GM10266 (cell line): ENCODE measurements at regions not wholly inside any gene's neighbourhood (a gene's known extent, or its start where the extent isn't known, plus 50 kb on each side); places are given as distances from the start of the nearest gene placed in this dataset.

Experiments
- DNase-seq: peaks from one replicate; pipeline ENCODE4 v3.0.0; 2012; ENCODE audit errors: extremely low spot score
- TF ChIP-seq, protein P1 (sequence below): IDR thresholded peaks from 2 replicates; pipeline ENCODE4 v1.5.1; 2012; ENCODE audit warnings: mild to moderate bottlenecking, low read depth; ENCODE audit not compliant: control insufficient read depth, insufficient read depth; ENCODE audit errors: missing control alignments

DNA sequence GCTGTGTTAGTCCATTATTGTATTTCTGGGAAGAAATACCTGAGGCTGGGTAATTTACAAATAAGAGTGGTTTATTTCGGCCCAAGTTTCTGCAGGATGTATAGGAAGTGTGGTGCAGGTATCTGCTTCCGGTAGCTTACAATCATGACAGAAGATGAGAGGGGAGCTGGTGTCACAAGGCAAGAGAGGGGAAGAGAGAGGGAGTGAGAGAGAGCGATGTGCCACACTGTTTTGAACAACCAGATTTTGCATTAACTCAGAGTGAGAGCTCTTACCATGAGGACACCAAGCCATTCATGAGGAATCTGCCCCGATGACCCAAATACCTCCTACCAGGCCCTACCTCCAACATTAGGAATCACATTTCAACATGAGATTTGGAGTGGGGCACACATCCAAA is 627.6 kb upstream of the FRG1 start:
- no peak for DNase-seq
- TF ChIP-seq, protein P1, sequence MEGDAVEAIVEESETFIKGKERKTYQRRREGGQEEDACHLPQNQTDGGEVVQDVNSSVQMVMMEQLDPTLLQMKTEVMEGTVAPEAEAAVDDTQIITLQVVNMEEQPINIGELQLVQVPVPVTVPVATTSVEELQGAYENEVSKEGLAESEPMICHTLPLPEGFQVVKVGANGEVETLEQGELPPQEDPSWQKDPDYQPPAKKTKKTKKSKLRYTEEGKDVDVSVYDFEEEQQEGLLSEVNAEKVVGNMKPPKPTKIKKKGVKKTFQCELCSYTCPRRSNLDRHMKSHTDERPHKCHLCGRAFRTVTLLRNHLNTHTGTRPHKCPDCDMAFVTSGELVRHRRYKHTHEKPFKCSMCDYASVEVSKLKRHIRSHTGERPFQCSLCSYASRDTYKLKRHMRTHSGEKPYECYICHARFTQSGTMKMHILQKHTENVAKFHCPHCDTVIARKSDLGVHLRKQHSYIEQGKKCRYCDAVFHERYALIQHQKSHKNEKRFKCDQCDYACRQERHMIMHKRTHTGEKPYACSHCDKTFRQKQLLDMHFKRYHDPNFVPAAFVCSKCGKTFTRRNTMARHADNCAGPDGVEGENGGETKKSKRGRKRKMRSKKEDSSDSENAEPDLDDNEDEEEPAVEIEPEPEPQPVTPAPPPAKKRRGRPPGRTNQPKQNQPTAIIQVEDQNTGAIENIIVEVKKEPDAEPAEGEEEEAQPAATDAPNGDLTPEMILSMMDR, result no peak

GRCh38 chr4:189313861-189314513 is 626.7 kb upstream of the FRG1 start:
- DNase-seq, result no peak
- TF ChIP-seq, protein P1, result no peak

DNA sequence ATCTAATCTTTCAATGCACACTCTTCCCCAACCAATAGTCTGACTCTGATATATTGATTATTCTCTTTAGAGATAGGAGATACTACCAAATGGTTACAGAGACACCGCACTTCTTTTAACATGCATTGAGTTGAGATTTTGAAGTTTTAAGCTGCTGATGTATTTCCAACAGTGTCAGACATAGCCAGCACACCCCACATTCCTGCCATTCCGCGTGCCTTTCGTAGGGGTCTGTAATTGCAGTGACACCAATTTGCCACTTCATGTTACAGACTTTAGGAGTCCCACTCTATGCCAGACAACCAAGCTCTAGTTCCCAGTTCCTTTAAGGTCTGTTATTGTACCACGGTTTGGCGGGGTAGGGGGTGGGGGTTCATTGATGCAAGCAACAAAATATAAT is 618.2 kb upstream of the FRG1 start:
- DNase-seq, result no peak
- TF ChIP-seq, protein P1, result no peak

GRCh38 chr4:189341881-189342280 is 598.8 kb upstream of the FRG1 start:
- DNase-seq, result no peak
- TF ChIP-seq, protein P1, result no peak

DNA sequence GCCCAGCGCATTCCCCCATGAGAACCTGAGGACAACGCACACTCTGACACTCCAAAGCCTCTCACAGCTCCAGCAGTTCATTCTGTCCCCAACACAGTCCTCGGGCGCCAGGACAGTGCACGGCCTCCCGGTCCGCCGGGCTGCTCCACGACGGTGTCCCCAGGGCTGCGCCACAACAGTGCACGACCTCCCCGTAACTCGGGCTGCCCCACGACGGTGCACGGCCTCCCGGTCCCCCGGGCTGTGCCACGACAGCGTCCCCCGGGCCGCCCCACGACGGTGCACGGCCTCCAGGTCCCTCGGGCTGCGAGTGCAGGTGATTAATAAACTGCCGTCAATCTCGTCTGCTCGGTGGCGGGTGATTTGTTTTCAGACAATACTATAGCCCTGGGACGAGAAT is 585.1 kb upstream of the FRG1 start:
- TF ChIP-seq, protein P1, result no peak
- no peak for DNase-seq

GRCh38 chr4:189362364-189362763 is 578.3 kb upstream of the FRG1 start:
- TF ChIP-seq, protein P1, result no peak

DNA sequence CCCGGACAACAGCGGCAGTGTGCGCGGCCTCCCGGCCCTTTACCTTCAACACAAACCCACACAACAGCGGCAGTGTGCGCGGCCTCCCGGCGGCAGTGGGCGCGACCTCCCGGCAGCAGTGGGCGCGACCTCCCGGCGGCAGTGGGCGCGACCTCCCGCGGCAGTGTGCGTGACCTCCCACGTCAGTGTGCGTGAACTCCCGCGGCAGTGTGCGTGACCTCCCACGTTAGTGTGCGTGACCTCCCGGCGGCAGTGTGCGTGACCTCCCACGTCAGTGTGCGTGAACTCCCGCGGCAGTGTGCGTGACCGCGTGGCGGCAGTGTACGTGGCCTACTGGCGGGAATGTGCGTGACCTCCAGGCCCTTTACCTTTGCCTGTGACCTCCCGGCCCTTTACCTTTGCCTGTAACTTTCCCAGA is 576.6 kb upstream of the FRG1 start:
- TF ChIP-seq, protein P1, result no peak
- DNase-seq, result no peak

More at GRCh38 chr4:189362364-189362763, 578.3 kb upstream of the FRG1 start:
- DNase-seq, result no peak
